SU-DHL-6 (cell line): ENCODE measurements at regions not wholly inside any gene's neighbourhood (a gene's known extent, or its start where the extent isn't known, plus 50 kb on each side); places are given as distances from the start of the nearest gene placed in this dataset.
"Not testable (repeated sequence)": the region's sequence is repeated elsewhere in the genome, so short reads cannot be mapped to it uniquely, and the experiment has no call there.

Source experiments
- H2AFZ ChIP-seq: fragments of 200-600 bp; sonication (generic); 2 replicates; pipeline ENCODE4 v1.6.1; 2014; ENCODE audit warnings: low read depth, mild to moderate bottlenecking, moderate library complexity, mixed read lengths, antibody characterized with exemption, low read length; ENCODE audit not compliant: severe bottlenecking
- H3F3A ChIP-seq: fragments of 200-600 bp; shearing (Covaris generic); 2 replicates; pipeline ENCODE4 v1.6.0; 2016; ENCODE audit warnings: antibody characterized with exemption, mild to moderate bottlenecking; ENCODE audit not compliant: insufficient read depth
- H3K27ac ChIP-seq: fragments of 200-600 bp; sonication (generic); 2 replicates; pipeline ENCODE4 v1.5.1; 2016; ENCODE audit warnings: low read depth, mild to moderate bottlenecking, low read length, moderate library complexity, mixed read lengths
- H3K27me3 ChIP-seq: fragments of 200-600 bp; sonication (generic), shearing (Covaris generic); 2 replicates; pipeline ENCODE4 v1.6.0; 2014; ENCODE audit warnings: mild to moderate bottlenecking, low read length
- H3K36me3 ChIP-seq: fragments of 200-600 bp; sonication (generic); 2 replicates; pipeline ENCODE4 v1.6.1; 2014; ENCODE audit warnings: mild to moderate bottlenecking, low read length, mixed read lengths
- H3K4me2 ChIP-seq: fragments of 300-600, 200-600 bp; shearing (Covaris generic), sonication (generic); 2 replicates; pipeline ENCODE4 v1.6.0; 2014; ENCODE audit warnings: low read length, low read depth, mild to moderate bottlenecking; ENCODE audit not compliant: poor library complexity, severe bottlenecking
- H3K4me3 ChIP-seq: fragments of 200-600 bp; sonication (generic); 2 replicates; pipeline ENCODE4 v1.5.1; 2014; ENCODE audit warnings: antibody characterized with exemption, low read length, mild to moderate bottlenecking, mixed read lengths; ENCODE audit not compliant: insufficient read depth, poor library complexity, severe bottlenecking
- H3K79me2 ChIP-seq: fragments of 200-600 bp; sonication (generic); 2 replicates; pipeline ENCODE4 v1.6.1; 2014; ENCODE audit warnings: mild to moderate bottlenecking, low read length, moderate library complexity; ENCODE audit not compliant: insufficient read depth
- H3K9ac ChIP-seq: fragments of 200-600 bp; sonication (generic); 2 replicates; pipeline ENCODE4 v1.7.0; 2014; ENCODE audit warnings: mild to moderate bottlenecking, low read length
- H3K9me2 ChIP-seq: fragments of 200-600 bp; sonication (generic); replicated peaks from 2 replicates; pipeline ENCODE4 v1.6.1; 2014; ENCODE audit warnings: low read length; ENCODE audit not compliant: insufficient read depth
- H3K9me3 ChIP-seq: fragments of 200-600 bp; sonication (generic); 2 replicates; pipeline ENCODE4 v1.6.1; 2014; ENCODE audit warnings: low read length, mixed read lengths; ENCODE audit not compliant: insufficient read depth
- H4K20me1 ChIP-seq: fragments of 200-600 bp; sonication (generic); 2 replicates; pipeline ENCODE4 v1.6.1; 2014; ENCODE audit warnings: low read depth, mild to moderate bottlenecking, antibody characterized with exemption, low read length, moderate library complexity, mixed read lengths
- EZH2phosphoT487 ChIP-seq: fragments of 200-600 bp; sonication (generic), shearing (Covaris generic); conservative IDR thresholded peaks from 2 replicates; pipeline ENCODE4 v1.6.1; 2018; ENCODE audit warnings: mild to moderate bottlenecking, antibody characterized with exemption, low read length, moderate library complexity, mixed read lengths
- TF ChIP-seq, protein P1 (sequence below): fragments of 200-600 bp; sonication (generic); IDR thresholded peaks from one replicate; pipeline ENCODE4 v1.5.1; 2017; ENCODE audit warnings: antibody characterized with exemption, mild to moderate bottlenecking, low read length, moderate library complexity; ENCODE audit not compliant: insufficient read depth, poor library complexity, severe bottlenecking

- H3K9me3 ChIP-seq: peaks cover 4% of the 10 kb centered on the region; the same call in 1 of the 2 replicates
- H4K20me1 ChIP-seq: no peaks in the 10 kb centered on the region
- TF ChIP-seq, protein P1, sequence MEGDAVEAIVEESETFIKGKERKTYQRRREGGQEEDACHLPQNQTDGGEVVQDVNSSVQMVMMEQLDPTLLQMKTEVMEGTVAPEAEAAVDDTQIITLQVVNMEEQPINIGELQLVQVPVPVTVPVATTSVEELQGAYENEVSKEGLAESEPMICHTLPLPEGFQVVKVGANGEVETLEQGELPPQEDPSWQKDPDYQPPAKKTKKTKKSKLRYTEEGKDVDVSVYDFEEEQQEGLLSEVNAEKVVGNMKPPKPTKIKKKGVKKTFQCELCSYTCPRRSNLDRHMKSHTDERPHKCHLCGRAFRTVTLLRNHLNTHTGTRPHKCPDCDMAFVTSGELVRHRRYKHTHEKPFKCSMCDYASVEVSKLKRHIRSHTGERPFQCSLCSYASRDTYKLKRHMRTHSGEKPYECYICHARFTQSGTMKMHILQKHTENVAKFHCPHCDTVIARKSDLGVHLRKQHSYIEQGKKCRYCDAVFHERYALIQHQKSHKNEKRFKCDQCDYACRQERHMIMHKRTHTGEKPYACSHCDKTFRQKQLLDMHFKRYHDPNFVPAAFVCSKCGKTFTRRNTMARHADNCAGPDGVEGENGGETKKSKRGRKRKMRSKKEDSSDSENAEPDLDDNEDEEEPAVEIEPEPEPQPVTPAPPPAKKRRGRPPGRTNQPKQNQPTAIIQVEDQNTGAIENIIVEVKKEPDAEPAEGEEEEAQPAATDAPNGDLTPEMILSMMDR: no peak
- TF ChIP-seq EZH2phosphoT487: no peak
- H2AFZ ChIP-seq: no peak overlapping the region
- H3K27me3 ChIP-seq: no peaks in the 10 kb centered on the region
- H3K4me2 ChIP-seq: no peak overlapping the region
- H3K4me3 ChIP-seq: no peak overlapping the region
- no peaks in the 10 kb centered on the region for H3K79me2 ChIP-seq
- no peak overlapping the region for H3K27ac ChIP-seq
- no peaks in the 10 kb centered on the region for H3F3A ChIP-seq
- H3K9ac ChIP-seq: no peak overlapping the region
- no peaks in the 10 kb centered on the region for H3K36me3 ChIP-seq
- H3K9me2 ChIP-seq: no peaks in the 10 kb centered on the region
These were observed 307.2 kb upstream of the SLITRK3 start for GRCh38 chr3:165503346-165503745.

DNA sequence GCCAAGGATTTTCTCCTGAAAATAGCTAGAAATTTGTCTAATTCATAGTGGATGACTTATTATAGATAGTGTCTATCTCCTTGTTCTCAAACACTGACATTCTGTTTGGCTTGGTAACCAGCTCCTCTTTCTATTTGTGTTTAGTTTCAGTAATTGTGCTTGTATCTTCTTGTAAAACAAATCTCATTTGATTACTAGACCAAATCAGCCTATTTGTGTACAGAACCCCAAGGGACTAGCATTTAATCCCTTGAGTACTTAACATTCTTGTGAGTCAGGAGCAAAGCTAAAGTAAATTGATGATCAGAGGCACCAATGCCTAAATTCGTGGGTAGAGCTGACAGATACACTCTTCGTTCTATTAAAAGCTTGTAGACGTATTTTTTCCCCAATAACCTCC is 306.5 kb upstream of the SLITRK3 start:
- H3K79me2 ChIP-seq: no peaks in the 10 kb centered on the region
- no peak overlapping the region for H3K27ac ChIP-seq
- no peaks in the 10 kb centered on the region for H3K9me2 ChIP-seq
- H3F3A ChIP-seq: no peaks in the 10 kb centered on the region
- H3K9me3 ChIP-seq: peaks cover 4% of the 10 kb centered on the region; the same call in 1 of the 2 replicates
- H3K4me3 ChIP-seq: no peak overlapping the region
- TF ChIP-seq, protein P1: no peak
- no peak for TF ChIP-seq EZH2phosphoT487
- no peak overlapping the region for H3K4me2 ChIP-seq
- no peaks in the 10 kb centered on the region for H3K36me3 ChIP-seq
- H2AFZ ChIP-seq: peak overlapping the region; percentile 61
- H3K27me3 ChIP-seq: no peaks in the 10 kb centered on the region
- H4K20me1 ChIP-seq: no peaks in the 10 kb centered on the region
- no peak overlapping the region for H3K9ac ChIP-seq

GRCh38 chr3:165498742-165499141 is 302.6 kb upstream of the SLITRK3 start:
- H3K9me2 ChIP-seq, H4K20me1 ChIP-seq, H3F3A ChIP-seq, H3K27ac ChIP-seq, H3K4me3 ChIP-seq, H3K36me3 ChIP-seq, H3K27me3 ChIP-seq, H2AFZ ChIP-seq, H3K79me2 ChIP-seq, H3K9me3 ChIP-seq, H3K4me2 ChIP-seq, H3K9ac ChIP-seq: not testable (repeated sequence)

GRCh38 chr3:165491487-165491886 is 295.3 kb upstream of the SLITRK3 start:
- TF ChIP-seq EZH2phosphoT487: no peak
- TF ChIP-seq, protein P1: no peak

More at GRCh38 chr3:165491487-165491886, 295.3 kb upstream of the SLITRK3 start:
- Histone ChIP-seq H3K36me3 (no peaks in the 10 kb centered on the region), H3K27me3 (no peaks in the 10 kb centered on the region), H2AFZ (no peak overlapping the region), H3K4me2 (no peak overlapping the region), H3K9ac (no peak overlapping the region), H3F3A (no peaks in the 10 kb centered on the region), H3K79me2 (no peaks in the 10 kb centered on the region), H3K4me3 (no peak overlapping the region), H3K9me3 (no peaks in the 10 kb centered on the region), H3K27ac (no peak overlapping the region), H3K9me2 (no peaks in the 10 kb centered on the region), H4K20me1 (no peaks in the 10 kb centered on the region)
